Peyer's patch (tissue), 4 donors: ENCODE measurements at regions not wholly inside any gene's neighbourhood (a gene's known extent, or its start where the extent isn't known, plus 50 kb on each side); places are given as distances from the start of the nearest gene placed in this dataset.
"Not testable (repeated sequence)": the region's sequence is repeated elsewhere in the genome, so short reads cannot be mapped to it uniquely, and the experiment has no call there.

Experiments used
- DNase-seq, 3 donors: peaks; one replicate each; pipeline ENCODE4 v3.0.0-alpha.2; 2017 to 2019
- H3K27ac ChIP-seq, 4 donors: fragments of 200-600 bp; sonication (generic); one replicate each; pipeline ENCODE4 v1.5.1; 2016 to 2019
- H3K27me3 ChIP-seq, 2 donors: fragments of 200-600 bp; sonication (generic); one replicate each; pipeline ENCODE4 v1.5.1; 2019
- H3K36me3 ChIP-seq, 3 donors: fragments of 200-600 bp; sonication (generic); one replicate each; pipeline ENCODE4 v1.5.1; 2016 to 2019
- H3K4me1 ChIP-seq, 4 donors: fragments of 200-600 bp; sonication (generic); one replicate each; pipeline ENCODE4 v1.5.1; 2016 to 2019
- H3K4me3 ChIP-seq, 4 donors: fragments of 200-600 bp; sonication (generic); 1 replicate in 3 of 4; 2 replicates in 1 of 4; pipeline ENCODE4 v1.5.1; 2016 to 2019; ENCODE audit warnings: mild to moderate bottlenecking in 1 of 4
- H3K9me3 ChIP-seq, 4 donors: fragments of 200-600 bp; sonication (generic); one replicate each; pipeline ENCODE4 v1.5.1; 2016 to 2019; ENCODE audit warnings: mild to moderate bottlenecking in 1 of 4
- POLR2A ChIP-seq, 2 donors: fragments of 450-650 bp; IDR thresholded peaks; one replicate each; pipeline ENCODE4 v1.5.1; 2017; ENCODE audit warnings: antibody characterized with exemption in 2 of 2, mild to moderate bottlenecking in 2 of 2, moderate library complexity in 2 of 2
- TF ChIP-seq, protein P1 (sequence below), 6 experiments: fragments of 450-650 bp in 4 of 6; fragments of 200-600 bp in 2 of 6; sonication (generic) in 1 of 6; IDR thresholded peaks; one replicate each; pipeline ENCODE4 v1.5.1; 2017 to 2019; ENCODE audit warnings: antibody characterized with exemption in 6 of 6, mild to moderate bottlenecking in 3 of 6, moderate library complexity in 1 of 6

DNA sequence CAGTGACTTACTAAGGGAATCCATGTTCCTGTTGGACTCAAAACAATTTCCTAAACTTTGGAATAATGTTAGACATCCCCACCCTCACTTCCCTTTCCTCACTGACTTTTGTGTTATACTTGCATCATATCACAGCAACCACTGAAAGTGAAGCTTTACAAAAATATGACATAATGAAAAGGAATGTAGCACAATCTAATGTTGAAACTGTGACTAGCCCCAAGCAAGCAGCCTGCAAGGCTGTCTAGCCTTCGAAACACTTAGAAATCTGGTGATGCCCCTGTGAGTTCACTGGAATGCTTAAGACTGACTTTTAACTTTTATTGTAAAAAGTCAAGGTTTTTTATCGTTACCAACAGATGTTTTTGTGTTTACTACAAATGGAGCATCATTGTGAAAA lies 203.7 kb upstream of the ZNF385D start:
- Histone ChIP-seq H3K4me3 (no peak overlapping the region), H3K27ac (no peak overlapping the region), H3K27me3 (no peaks in the 10 kb centered on the region), H3K36me3 (no peaks in the 10 kb centered on the region), H3K4me1 (no peaks in the 10 kb centered on the region), H3K9me3 (no peaks in the 10 kb centered on the region)
- TF ChIP-seq POLR2A (IDR thresholded peaks at IDR 0.05): no peak
- TF ChIP-seq, protein P1, sequence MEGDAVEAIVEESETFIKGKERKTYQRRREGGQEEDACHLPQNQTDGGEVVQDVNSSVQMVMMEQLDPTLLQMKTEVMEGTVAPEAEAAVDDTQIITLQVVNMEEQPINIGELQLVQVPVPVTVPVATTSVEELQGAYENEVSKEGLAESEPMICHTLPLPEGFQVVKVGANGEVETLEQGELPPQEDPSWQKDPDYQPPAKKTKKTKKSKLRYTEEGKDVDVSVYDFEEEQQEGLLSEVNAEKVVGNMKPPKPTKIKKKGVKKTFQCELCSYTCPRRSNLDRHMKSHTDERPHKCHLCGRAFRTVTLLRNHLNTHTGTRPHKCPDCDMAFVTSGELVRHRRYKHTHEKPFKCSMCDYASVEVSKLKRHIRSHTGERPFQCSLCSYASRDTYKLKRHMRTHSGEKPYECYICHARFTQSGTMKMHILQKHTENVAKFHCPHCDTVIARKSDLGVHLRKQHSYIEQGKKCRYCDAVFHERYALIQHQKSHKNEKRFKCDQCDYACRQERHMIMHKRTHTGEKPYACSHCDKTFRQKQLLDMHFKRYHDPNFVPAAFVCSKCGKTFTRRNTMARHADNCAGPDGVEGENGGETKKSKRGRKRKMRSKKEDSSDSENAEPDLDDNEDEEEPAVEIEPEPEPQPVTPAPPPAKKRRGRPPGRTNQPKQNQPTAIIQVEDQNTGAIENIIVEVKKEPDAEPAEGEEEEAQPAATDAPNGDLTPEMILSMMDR (IDR thresholded peaks at IDR 0.05): no peak
- no peak for DNase-seq

DNA sequence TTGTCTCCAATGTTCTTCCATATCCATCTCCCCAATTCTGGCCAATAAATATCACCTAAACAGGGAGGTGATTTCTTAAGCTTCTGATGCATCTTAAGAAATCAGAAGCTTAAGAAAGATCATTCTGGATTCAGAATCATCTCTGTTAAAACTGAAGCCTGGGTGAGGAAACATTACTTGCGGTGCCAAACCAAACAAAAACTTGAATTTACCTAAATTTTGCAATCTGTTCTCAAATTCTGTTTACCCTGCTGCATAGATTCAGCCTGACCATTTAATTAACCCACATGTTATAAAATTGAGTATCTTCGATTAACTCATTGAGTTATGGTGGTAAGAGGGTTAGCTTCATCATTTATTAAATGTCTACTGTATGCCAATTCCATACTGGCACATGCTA lies 204.4 kb upstream of the ZNF385D start:
- Histone ChIP-seq H3K27ac (no peak overlapping the region), H3K27me3 (no peaks in the 10 kb centered on the region), H3K9me3 (no peaks in the 10 kb centered on the region), H3K4me3 (no peak overlapping the region), H3K36me3 (no peaks in the 10 kb centered on the region), H3K4me1 (no peaks in the 10 kb centered on the region)
- DNase-seq: no peak
- TF ChIP-seq, protein P1 (IDR thresholded peaks at IDR 0.05): no peak
- TF ChIP-seq POLR2A (IDR thresholded peaks at IDR 0.05): no peak

DNA sequence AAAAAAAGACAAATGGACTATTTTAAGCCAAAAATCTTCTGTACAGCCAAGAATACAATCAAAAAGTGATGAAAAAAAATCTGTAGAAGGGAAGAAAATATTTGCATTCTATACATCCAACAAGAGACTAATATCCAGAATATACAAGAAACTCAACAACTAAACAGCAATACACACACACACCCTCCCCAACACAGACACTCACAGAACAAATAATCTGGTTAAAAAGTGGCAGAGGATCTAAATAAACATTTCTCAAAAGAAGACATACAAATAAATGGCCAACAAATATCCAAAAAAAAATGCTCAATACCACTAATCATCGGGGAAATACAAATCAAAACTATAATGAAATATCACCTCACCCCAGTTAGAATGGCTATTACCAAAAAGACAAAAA lies 209.0 kb upstream of the ZNF385D start:
- Histone ChIP-seq H3K4me3 (no peak overlapping the region), H3K4me1 (no peaks in the 10 kb centered on the region), H3K27ac (no peak overlapping the region), H3K9me3 (no peaks in the 10 kb centered on the region), H3K27me3 (no peaks in the 10 kb centered on the region), H3K36me3 (no peaks in the 10 kb centered on the region)
- DNase-seq: no peak
- no peak for TF ChIP-seq POLR2A (IDR thresholded peaks at IDR 0.05)
- TF ChIP-seq, protein P1 (IDR thresholded peaks at IDR 0.05): no peak

DNA sequence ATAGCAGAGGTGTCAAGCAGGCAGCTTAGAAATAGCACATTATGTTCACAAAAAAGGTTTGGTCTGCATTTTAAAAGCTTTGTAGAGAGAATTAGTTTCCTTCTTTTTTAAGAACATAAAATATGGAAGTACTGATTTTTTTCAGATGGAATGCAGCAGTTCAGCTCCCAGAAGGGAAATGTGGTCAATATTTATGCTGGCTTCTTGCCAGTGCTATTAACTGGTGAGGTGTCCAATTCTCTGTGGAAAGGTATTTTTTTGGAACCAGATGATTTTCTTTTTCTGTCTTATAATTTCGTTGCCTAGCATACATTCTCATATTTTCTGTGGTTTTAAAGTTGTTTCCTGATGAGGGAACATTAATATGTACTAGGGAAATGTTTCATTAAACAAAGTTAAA lies 211.4 kb upstream of the ZNF385D start:
- Histone ChIP-seq H3K36me3 (no peaks in the 10 kb centered on the region), H3K4me1 (no peaks in the 10 kb centered on the region), H3K27me3 (no peaks in the 10 kb centered on the region), H3K27ac (no peak overlapping the region), H3K9me3 (no peaks in the 10 kb centered on the region), H3K4me3 (no peak overlapping the region)
- no peak for DNase-seq
- TF ChIP-seq, protein P1 (IDR thresholded peaks at IDR 0.05): no peak
- TF ChIP-seq POLR2A (IDR thresholded peaks at IDR 0.05): no peak

DNA sequence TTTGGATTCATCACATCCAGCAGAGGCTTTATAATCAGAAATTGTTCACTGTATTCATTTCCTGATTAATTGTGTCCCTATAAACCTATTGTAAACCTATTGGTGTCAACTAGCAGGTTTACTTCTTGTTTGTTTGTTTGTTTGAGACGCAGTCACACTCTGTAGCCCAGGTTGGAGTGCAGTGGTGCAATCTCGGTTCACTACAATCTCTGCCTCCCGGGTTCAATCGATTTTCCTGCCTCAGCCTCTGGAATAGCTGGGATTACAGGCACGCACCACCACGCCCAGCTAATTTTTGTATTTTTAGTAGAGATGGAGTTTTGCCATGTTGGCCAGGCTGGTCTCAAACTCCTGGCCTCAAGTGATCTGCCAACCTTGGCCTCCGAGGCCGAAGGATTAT lies 215.4 kb upstream of the ZNF385D start:
- H3K9me3 ChIP-seq, H3K4me1 ChIP-seq, H3K4me3 ChIP-seq, DNase-seq, H3K36me3 ChIP-seq, H3K27ac ChIP-seq, H3K27me3 ChIP-seq: not testable (repeated sequence)

DNA sequence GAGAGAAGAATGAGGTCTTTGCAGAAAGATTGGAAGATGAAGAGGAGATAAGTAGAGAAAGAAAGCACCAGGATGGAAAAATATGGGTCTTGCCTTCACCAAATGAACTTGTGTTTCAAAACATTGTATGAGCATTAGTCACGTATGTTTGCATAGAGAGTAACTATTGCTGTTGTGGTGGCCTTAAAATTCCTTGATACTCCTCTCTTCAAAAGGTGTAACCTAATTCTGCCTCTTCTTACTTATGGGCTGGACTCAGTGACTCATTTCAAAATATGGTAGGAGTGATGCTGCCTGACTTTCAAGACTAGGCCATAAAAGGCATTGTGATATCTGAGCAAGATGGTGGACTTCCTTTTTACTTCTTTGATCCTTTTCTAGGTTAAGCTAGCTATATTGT lies 228.7 kb upstream of the ZNF385D start:
- no peak for TF ChIP-seq POLR2A (IDR thresholded peaks at IDR 0.05)
- TF ChIP-seq, protein P1 (IDR thresholded peaks at IDR 0.05): no peak
- H3K27ac ChIP-seq: no peak overlapping the region
- H3K9me3 ChIP-seq: no peaks in the 10 kb centered on the region
- H3K27me3 ChIP-seq: no peaks in the 10 kb centered on the region
- no peak for DNase-seq
- H3K4me1 ChIP-seq: no peaks in the 10 kb centered on the region
- H3K36me3 ChIP-seq: no peaks in the 10 kb centered on the region
- H3K4me3 ChIP-seq: no peak overlapping the region
